ENCODE measurements at regions not wholly inside any gene's neighbourhood (a gene's known extent, or its start where the extent isn't known, plus 50 kb on each side); places are given as distances from the start of the nearest gene placed in this dataset.

DNA sequence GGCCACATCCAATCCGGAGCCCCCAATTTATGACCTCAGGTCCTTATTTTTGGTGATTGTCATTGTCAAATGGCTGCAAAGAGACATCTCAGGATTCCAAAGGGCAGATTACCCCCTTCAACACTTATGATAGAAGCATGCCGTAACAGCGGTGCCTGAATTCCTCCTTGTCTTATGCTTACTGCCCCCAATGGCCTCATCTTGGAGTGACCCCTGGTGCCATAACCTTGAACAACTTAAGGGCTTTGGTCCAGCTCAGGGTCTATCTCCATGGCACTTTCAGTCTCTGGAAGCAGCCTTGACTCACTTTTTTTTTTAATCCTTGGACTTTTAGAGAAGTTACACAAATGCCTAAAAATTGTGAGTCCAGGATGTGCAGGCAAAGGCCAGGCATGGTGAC, 171.6 kb upstream of the ZNF507 start:
- in situ Hi-C loops (cut with HindIII; ENCODE audit: extremely low pct_ligation_motif_present, low pct_unique_long_range_greater_than_20kb) = no loop called here
- FAIRE-seq = no peak
- H3K27me3 ChIP-seq (ENCODE audit: control insufficient read depth in 1 of 2, insufficient read depth in 2 of 2, low read length in 2 of 2) = no peaks in the 10 kb centered on the region; a peak in 1 of 5 replicates
- no peak overlapping the region for H3K27ac ChIP-seq (ENCODE audit: extremely low read length, insufficient read depth, low read length)
- H3K4me1 ChIP-seq (ENCODE audit: insufficient read depth, low read length) = no peaks in the 10 kb centered on the region
- ChIA-PET POLR2A (no interaction called here), CTCF (ENCODE audit: low intra/inter-chr PET ratio, low total read pairs) (no interaction called here)
- H3K9me3 ChIP-seq (ENCODE audit: low read length) = no peaks in the 10 kb centered on the region
- H2AFZ ChIP-seq (ENCODE audit: low read length) = no peak overlapping the region
- TF ChIP-seq, protein P1, sequence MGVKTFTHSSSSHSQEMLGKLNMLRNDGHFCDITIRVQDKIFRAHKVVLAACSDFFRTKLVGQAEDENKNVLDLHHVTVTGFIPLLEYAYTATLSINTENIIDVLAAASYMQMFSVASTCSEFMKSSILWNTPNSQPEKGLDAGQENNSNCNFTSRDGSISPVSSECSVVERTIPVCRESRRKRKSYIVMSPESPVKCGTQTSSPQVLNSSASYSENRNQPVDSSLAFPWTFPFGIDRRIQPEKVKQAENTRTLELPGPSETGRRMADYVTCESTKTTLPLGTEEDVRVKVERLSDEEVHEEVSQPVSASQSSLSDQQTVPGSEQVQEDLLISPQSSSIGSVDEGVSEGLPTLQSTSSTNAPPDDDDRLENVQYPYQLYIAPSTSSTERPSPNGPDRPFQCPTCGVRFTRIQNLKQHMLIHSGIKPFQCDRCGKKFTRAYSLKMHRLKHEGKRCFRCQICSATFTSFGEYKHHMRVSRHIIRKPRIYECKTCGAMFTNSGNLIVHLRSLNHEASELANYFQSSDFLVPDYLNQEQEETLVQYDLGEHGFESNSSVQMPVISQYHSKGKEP (CRISPR knock-in tag; IDR thresholded peaks at IDR 0.05) = no peak
- TF ChIP-seq MBD4 (IDR thresholded peaks at IDR 0.05; ENCODE audit: borderline replicate concordance, low read length) (no peak), ARNT2 (CRISPR knock-in tag; IDR thresholded peaks at IDR 0.05; ENCODE audit: low read depth) (no peak), ZNF841 (CRISPR knock-in tag; IDR thresholded peaks at IDR 0.05; ENCODE audit: borderline replicate concordance) (no peak)
- no peak for DNase-seq (ENCODE audit: low spot score)
- ATAC-seq = no peak
- no peaks in the 10 kb centered on the region for H4K20me1 ChIP-seq (ENCODE audit: insufficient read depth, low read length)
- no peak overlapping the region for H3K4me3 ChIP-seq (replicated peaks in 1 of 3; ENCODE audit: insufficient read depth in 1 of 3, low read depth in 2 of 3, low read length in 3 of 3)
- intact Hi-C loops (cut with micrococcal nuclease; ENCODE audit: unreplicated experiment) = no loop called here
- H3K36me3 ChIP-seq (replicated peaks in 1 of 2; ENCODE audit: control insufficient read depth in 1 of 2, insufficient read depth in 2 of 2, low read length in 2 of 2) = no peaks in the 10 kb centered on the region
- 25% methylated on average over 2 of the region's 3 CpGs for WGBS (ENCODE audit: low lambda C conversion rate)
- H3K9ac ChIP-seq (ENCODE audit: insufficient read depth, low read depth, low read length) = no peak overlapping the region
- no peak overlapping the region for H3K4me2 ChIP-seq (ENCODE audit: low read depth, low read length)
- no peaks in the 10 kb centered on the region for H3K79me2 ChIP-seq (ENCODE audit: insufficient read depth, low read length)
- BruUV-seq (replicated peaks) = no TSS peak

DNA sequence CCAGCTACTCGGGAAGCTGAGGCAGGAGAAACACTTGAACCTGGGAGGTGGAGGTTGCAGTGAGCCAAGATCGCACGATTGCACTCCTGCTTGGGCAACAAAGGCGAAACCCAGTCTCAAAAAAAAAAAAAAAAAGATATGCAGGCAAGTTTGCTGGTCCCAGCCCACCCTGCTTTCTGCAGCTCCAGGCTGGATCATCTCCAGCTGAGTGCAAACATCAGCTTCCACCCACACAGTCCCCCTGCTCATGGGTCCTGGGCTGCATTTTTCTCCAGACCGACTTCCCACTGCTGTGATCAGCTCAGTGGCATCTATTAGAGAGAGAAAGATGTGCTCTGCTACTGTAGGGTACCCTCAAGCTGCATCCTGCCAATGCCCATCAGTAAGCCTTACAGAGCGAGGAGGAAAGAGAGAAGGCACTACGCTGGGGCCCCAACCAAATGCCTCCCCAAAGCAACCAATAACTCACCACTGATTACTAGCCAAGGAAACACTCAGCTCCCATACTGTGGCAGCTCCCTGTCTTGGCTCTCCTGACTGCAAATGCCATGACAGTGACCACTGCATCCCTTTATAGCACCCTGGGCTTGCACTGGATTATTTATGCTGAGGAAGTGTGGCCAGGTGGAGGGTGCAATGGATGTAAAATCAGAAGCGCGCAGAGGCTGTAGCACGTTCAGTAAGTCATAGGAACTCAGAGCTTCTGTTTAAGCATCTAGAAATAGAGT, 170.9 kb upstream of the ZNF507 start:
- intact Hi-C loops (cut with micrococcal nuclease; ENCODE audit: unreplicated experiment) = no loop called here
- in situ Hi-C loops (cut with HindIII; ENCODE audit: extremely low pct_ligation_motif_present, low pct_unique_long_range_greater_than_20kb) = no loop called here
- Histone ChIP-seq H3K4me1 (ENCODE audit: insufficient read depth, low read length) (no peaks in the 10 kb centered on the region), H4K20me1 (ENCODE audit: insufficient read depth, low read length) (no peaks in the 10 kb centered on the region), H3K27me3 (ENCODE audit: control insufficient read depth in 1 of 2, insufficient read depth in 2 of 2, low read length in 2 of 2) (no peaks in the 10 kb centered on the region; a peak in 1 of 5 replicates), H2AFZ (ENCODE audit: low read length) (no peak overlapping the region), H3K36me3 (replicated peaks in 1 of 2; ENCODE audit: control insufficient read depth in 1 of 2, insufficient read depth in 2 of 2, low read length in 2 of 2) (no peaks in the 10 kb centered on the region), H3K9me3 (ENCODE audit: low read length) (no peaks in the 10 kb centered on the region), H3K4me2 (ENCODE audit: low read depth, low read length) (no peak overlapping the region), H3K79me2 (ENCODE audit: insufficient read depth, low read length) (no peaks in the 10 kb centered on the region), H3K27ac (ENCODE audit: extremely low read length, insufficient read depth, low read length) (no peak overlapping the region), H3K9ac (ENCODE audit: insufficient read depth, low read depth, low read length) (no peak overlapping the region), H3K4me3 (replicated peaks in 1 of 3; ENCODE audit: insufficient read depth in 1 of 3, low read depth in 2 of 3, low read length in 3 of 3) (no peak overlapping the region)
- TF ChIP-seq RNF2 (conservative IDR thresholded peaks at IDR 0.05; ENCODE audit: low read depth) (no peak), ARID2 (CRISPR knock-in tag; IDR thresholded peaks at IDR 0.05; ENCODE audit: borderline replicate concordance) (no peak), NR2C2 (CRISPR knock-in tag; IDR thresholded peaks at IDR 0.05; ENCODE audit: borderline replicate concordance) (no peak), RORA (CRISPR knock-in tag; IDR thresholded peaks at IDR 0.05) (no peak)
- ATAC-seq (no peak), DNase-seq (ENCODE audit: low spot score) (no peak), FAIRE-seq (no peak)
- ChIA-PET CTCF (ENCODE audit: low intra/inter-chr PET ratio, low total read pairs) (no interaction called here), POLR2A (no interaction called here)
- WGBS (ENCODE audit: low lambda C conversion rate) = 50% methylated on average over 9 of the region's 10 CpGs
- no TSS peak for BruUV-seq (replicated peaks)

Data from HepG2 (cell line).